ENCODE measurements at regions not wholly inside any gene's neighbourhood (a gene's known extent, or its start where the extent isn't known, plus 50 kb on each side); places are given as distances from the start of the nearest gene placed in this dataset.

- TF ChIP-seq POLR2A (IDR thresholded peaks at IDR 0.05) (no peak), CTCF (IDR thresholded peaks at IDR 0.05) (no peak), POLR2AphosphoS5 (IDR thresholded peaks at IDR 0.05) (no peak)
Measured at GRCh38 chr15:87537295-87537694, 719.2 kb downstream of the NTRK3 start.

Data from breast epithelium (tissue), 3 donors.